ENCODE measurements at regions not wholly inside any gene's neighbourhood (a gene's known extent, or its start where the extent isn't known, plus 50 kb on each side); places are given as distances from the start of the nearest gene placed in this dataset.

DNA sequence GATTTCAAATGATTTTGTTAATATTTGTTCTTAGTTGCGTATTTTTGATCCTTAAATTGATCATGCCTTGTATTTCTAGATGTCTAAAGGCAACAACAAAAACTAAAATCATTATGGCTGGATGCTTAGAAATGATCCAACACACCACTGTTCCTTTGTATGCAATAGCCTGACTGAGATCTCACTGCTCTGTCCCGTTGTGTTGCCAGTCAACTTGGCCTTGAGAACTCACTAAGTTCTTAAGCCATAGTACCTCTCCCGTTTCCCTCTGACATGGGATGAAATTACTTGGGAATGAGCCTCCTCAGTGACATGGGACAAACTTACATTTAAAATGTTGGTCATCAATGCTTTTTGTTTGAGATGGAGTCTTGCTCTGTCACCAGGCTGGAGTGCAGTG lies 222.0 kb upstream of the HS6ST1 start:
- Histone ChIP-seq H3K27me3 (ENCODE audit: control insufficient read depth in 5 of 5, insufficient read depth in 4 of 5, low read length in 5 of 5) (no peaks in the 10 kb centered on the region), H3K36me3 (ENCODE audit: control insufficient read depth in 5 of 5, insufficient read depth in 5 of 5, low read length in 5 of 5) (no peaks in the 10 kb centered on the region), H3K4me1 (ENCODE audit: control insufficient read depth in 5 of 5, insufficient read depth in 5 of 5, low read length in 5 of 5) (peaks cover 0 to 3% (median 0%) of the 10 kb centered on the region in 5 donors), H3K27ac (ENCODE audit: low read depth, low read length) (no peak overlapping the region), H3K9ac (ENCODE audit: low read length in 5 of 5) (no peak overlapping the region), H3K9me3 (ENCODE audit: control insufficient read depth in 5 of 5, low read length in 5 of 5) (no peaks in the 10 kb centered on the region), H3K4me3 (ENCODE audit: low read depth in 1 of 5, low read length in 5 of 5) (no peak overlapping the region)

DNA sequence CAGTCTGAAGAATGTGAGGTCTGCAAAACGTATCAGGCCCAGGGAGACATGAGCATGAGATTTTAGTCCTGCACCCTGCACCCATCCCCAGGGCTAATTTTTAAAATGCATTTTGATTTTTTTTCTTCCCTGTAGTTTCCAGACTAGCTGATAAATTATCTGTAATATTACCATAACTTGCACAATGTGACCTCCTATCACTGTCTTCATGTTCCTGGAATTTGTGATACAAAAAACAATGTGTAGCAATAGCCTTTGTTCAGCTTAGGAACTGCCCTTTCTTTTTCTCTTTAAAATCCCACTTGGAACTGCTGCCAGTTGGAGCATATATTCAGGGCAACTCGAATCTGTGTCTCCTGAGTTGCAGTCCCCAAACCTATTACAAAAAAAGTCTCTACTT lies 222.8 kb upstream of the HS6ST1 start:
- no peak overlapping the region for H3K27ac ChIP-seq (ENCODE audit: low read depth, low read length)
- no peaks in the 10 kb centered on the region for H3K9me3 ChIP-seq (ENCODE audit: control insufficient read depth in 5 of 5, low read length in 5 of 5)
- H3K27me3 ChIP-seq (ENCODE audit: control insufficient read depth in 5 of 5, insufficient read depth in 4 of 5, low read length in 5 of 5), result no peaks in the 10 kb centered on the region
- no peak overlapping the region for H3K9ac ChIP-seq (ENCODE audit: low read length in 5 of 5)
- peaks cover 0 to 3% (median 0%) of the 10 kb centered on the region in 5 donors for H3K4me1 ChIP-seq (ENCODE audit: control insufficient read depth in 5 of 5, insufficient read depth in 5 of 5, low read length in 5 of 5)
- no peak overlapping the region for H3K4me3 ChIP-seq (ENCODE audit: low read depth in 1 of 5, low read length in 5 of 5)
- H3K36me3 ChIP-seq (ENCODE audit: control insufficient read depth in 5 of 5, insufficient read depth in 5 of 5, low read length in 5 of 5), result no peaks in the 10 kb centered on the region

DNA sequence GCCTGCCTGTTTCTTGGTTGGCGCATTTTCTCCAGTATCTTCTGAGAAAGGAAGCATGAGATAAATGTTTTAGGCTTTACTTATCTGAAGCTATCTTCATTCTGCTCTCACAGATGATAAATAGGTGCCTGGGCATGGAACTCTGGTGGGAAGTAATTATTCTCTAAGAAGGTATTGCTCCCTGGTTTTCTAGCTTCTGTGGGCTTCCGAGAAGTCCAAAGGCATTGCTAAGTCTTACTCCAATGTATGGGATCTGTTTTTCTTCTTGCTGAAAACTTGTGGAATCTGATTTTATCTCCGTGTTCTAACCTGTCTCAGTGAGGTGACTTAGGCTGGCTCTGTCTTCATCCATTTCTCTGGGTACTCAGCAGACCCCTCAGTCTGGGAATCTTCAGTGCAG lies 224.4 kb upstream of the HS6ST1 start:
- H3K4me3 ChIP-seq (ENCODE audit: low read depth in 1 of 5, low read length in 5 of 5), result no peak overlapping the region
- no peaks in the 10 kb centered on the region for H3K27me3 ChIP-seq (ENCODE audit: control insufficient read depth in 5 of 5, insufficient read depth in 4 of 5, low read length in 5 of 5)

DNA sequence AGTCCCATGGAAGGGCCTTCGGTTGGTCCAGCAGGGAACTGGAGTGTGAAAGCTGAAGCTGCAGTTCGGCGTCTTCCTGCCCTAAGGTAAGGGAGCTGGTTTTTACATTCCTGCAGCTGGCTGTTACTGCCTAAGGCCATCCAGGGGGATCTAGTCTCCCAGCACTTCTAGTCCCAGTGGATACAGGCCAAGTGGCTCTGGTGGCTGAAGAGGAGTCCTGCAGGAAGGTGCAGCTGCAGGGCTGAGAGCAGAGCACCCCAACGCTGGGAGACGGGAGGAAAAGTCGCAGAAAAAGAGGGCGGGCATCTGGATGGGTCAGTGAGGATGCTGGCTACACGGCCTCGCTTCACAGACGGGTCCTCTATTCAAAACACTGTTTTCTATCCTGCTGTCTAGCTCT lies 225.0 kb upstream of the HS6ST1 start:
- Histone ChIP-seq H3K9ac (ENCODE audit: low read length in 5 of 5) (no peak overlapping the region), H3K9me3 (ENCODE audit: control insufficient read depth in 5 of 5, low read length in 5 of 5) (no peaks in the 10 kb centered on the region), H3K36me3 (ENCODE audit: control insufficient read depth in 5 of 5, insufficient read depth in 5 of 5, low read length in 5 of 5) (no peaks in the 10 kb centered on the region), H3K4me3 (ENCODE audit: low read depth in 1 of 5, low read length in 5 of 5) (no peak overlapping the region), H3K4me1 (ENCODE audit: control insufficient read depth in 5 of 5, insufficient read depth in 5 of 5, low read length in 5 of 5) (peaks cover 0 to 3% (median 0%) of the 10 kb centered on the region in 5 donors), H3K27me3 (ENCODE audit: control insufficient read depth in 5 of 5, insufficient read depth in 4 of 5, low read length in 5 of 5) (peaks cover 0 to 2% (median 0%) of the 10 kb centered on the region in 5 donors), H3K27ac (ENCODE audit: low read depth, low read length) (no peak overlapping the region)

More for the DNA sequence above, 224.4 kb upstream of the HS6ST1 start:
- Histone ChIP-seq H3K4me1 (ENCODE audit: control insufficient read depth in 5 of 5, insufficient read depth in 5 of 5, low read length in 5 of 5) (peaks cover 0 to 3% (median 0%) of the 10 kb centered on the region in 5 donors), H3K9ac (ENCODE audit: low read length in 5 of 5) (no peak overlapping the region), H3K27ac (ENCODE audit: low read depth, low read length) (no peak overlapping the region), H3K36me3 (ENCODE audit: control insufficient read depth in 5 of 5, insufficient read depth in 5 of 5, low read length in 5 of 5) (no peaks in the 10 kb centered on the region), H3K9me3 (ENCODE audit: control insufficient read depth in 5 of 5, low read length in 5 of 5) (no peaks in the 10 kb centered on the region)

DNA sequence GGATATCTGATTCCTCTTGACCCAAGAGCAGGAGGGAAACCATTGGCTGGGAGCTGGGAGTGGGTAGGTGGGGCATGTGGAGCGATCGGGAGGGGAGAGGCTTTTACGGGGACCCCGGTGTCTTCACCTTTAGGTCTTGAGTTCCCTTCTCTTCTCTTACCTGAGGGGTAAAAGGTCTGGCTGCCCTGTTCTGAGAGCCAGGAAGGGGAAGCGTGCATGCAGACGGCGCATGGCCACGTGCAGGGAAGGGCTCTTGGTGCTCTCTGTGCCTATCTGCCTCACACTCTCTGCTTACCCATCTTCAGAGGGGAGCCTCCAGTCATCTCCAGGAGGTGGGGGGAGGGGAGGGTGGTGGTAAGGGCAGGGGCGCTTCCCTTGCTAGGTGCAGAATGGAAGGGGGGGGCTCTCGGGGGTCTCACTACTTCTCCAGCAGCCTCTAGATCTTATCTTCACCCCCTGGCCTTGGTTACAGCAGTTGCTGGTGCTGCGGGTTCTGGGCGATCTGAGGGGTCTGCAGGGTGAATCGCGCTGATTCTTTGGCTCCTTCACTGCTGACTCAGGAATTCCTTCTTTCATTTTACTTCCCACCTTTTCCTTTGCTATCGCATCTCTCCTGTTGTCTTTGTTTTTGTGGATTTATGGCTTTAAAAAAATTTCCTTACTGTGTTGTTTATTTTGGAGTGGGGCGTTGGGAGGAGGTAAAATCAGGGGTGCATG lies 225.8 kb upstream of the HS6ST1 start:
- Histone ChIP-seq H3K4me1 (ENCODE audit: control insufficient read depth in 5 of 5, insufficient read depth in 5 of 5, low read length in 5 of 5) (peaks cover 0 to 3% (median 0%) of the 10 kb centered on the region in 5 donors), H3K9ac (ENCODE audit: low read length in 5 of 5) (no peak overlapping the region), H3K27ac (ENCODE audit: low read depth, low read length) (no peak overlapping the region), H3K27me3 (ENCODE audit: control insufficient read depth in 5 of 5, insufficient read depth in 4 of 5, low read length in 5 of 5) (peaks cover 0 to 3% (median 0%) of the 10 kb centered on the region in 5 donors), H3K4me3 (ENCODE audit: low read depth in 1 of 5, low read length in 5 of 5) (no peak overlapping the region), H3K36me3 (ENCODE audit: control insufficient read depth in 5 of 5, insufficient read depth in 5 of 5, low read length in 5 of 5) (no peaks in the 10 kb centered on the region), H3K9me3 (ENCODE audit: control insufficient read depth in 5 of 5, low read length in 5 of 5) (no peaks in the 10 kb centered on the region)

DNA sequence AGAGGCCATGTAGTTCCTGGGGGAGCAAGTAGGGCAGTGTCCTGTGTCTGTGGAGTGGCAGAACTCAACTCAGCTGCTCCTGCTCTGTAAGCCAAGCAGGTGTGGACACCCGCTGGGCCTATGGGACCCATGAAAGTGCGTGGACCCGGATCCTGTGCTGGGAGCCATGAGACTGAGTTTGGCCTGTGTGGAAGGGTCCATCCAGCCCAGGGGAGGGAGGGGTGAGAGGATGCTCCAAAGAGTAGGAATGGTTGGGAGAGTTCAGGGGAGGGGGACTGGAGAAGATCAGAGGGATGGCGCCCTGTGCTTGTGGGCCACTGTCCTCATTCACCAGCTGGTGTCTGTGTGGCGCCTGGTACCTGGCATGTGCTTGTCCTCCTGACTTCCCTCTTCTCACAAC lies 226.4 kb upstream of the HS6ST1 start:
- Histone ChIP-seq H3K4me1 (ENCODE audit: control insufficient read depth in 5 of 5, insufficient read depth in 5 of 5, low read length in 5 of 5) (peaks cover 0 to 4% (median 2%) of the 10 kb centered on the region in 5 donors), H3K27me3 (ENCODE audit: control insufficient read depth in 5 of 5, insufficient read depth in 4 of 5, low read length in 5 of 5) (peaks cover 0 to 3% (median 0%) of the 10 kb centered on the region in 5 donors), H3K9ac (ENCODE audit: low read length in 5 of 5) (no peak overlapping the region), H3K36me3 (ENCODE audit: control insufficient read depth in 5 of 5, insufficient read depth in 5 of 5, low read length in 5 of 5) (no peaks in the 10 kb centered on the region), H3K4me3 (ENCODE audit: low read depth in 1 of 5, low read length in 5 of 5) (no peak overlapping the region), H3K9me3 (ENCODE audit: control insufficient read depth in 5 of 5, low read length in 5 of 5) (no peaks in the 10 kb centered on the region), H3K27ac (ENCODE audit: low read depth, low read length) (no peak overlapping the region)

DNA sequence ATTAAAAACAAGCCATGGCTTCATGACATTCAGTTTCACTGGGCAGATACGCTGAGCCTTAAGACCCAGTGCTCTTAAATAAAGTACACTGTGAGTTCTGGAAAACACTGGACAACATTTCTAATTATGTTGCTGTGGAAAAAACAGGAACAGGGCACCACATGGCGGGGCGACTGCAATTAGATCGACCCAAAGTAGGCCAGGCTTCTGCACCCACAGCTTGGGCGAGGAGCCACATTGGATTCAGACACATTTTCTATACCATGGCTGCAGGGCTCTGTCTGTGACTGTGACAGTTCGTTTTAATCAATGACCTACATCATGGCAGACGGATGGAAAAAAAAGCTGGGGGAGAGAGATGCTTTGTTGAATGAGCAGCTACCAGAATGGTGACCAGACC lies 227.2 kb upstream of the HS6ST1 start:
- no peaks in the 10 kb centered on the region for H3K9me3 ChIP-seq (ENCODE audit: control insufficient read depth in 5 of 5, low read length in 5 of 5)
- H3K27ac ChIP-seq (ENCODE audit: low read depth, low read length), result no peak overlapping the region
- H3K27me3 ChIP-seq (ENCODE audit: control insufficient read depth in 5 of 5, insufficient read depth in 4 of 5, low read length in 5 of 5), result peaks cover 0 to 3% (median 0%) of the 10 kb centered on the region in 5 donors
- no peaks in the 10 kb centered on the region for H3K36me3 ChIP-seq (ENCODE audit: control insufficient read depth in 5 of 5, insufficient read depth in 5 of 5, low read length in 5 of 5)
- H3K9ac ChIP-seq (ENCODE audit: low read length in 5 of 5), result no peak overlapping the region
- H3K4me3 ChIP-seq (ENCODE audit: low read depth in 1 of 5, low read length in 5 of 5), result no peak overlapping the region
- H3K4me1 ChIP-seq (ENCODE audit: control insufficient read depth in 5 of 5, insufficient read depth in 5 of 5, low read length in 5 of 5), result peaks cover 0 to 6% (median 3%) of the 10 kb centered on the region in 5 donors

DNA sequence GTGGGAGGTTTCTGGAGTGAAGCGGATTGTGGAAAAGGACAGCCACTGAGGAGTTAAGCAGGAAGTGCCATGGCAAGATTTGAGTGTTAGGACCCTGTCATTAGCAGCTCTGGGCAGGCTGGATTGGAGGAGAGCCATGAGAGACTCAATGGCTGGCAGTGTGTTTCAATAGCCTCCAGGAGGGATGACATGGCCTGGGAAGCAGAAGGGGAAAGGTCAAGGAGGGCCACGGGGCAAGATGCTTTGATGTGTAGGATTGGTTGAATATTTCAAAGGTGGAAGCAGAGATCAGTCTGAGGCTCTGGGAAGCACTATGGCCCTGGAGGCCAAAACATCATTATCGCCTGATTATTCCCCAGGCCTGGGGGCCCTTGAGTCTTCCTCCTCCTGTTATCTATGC lies 229.0 kb upstream of the HS6ST1 start:
- Histone ChIP-seq H3K9ac (ENCODE audit: low read length in 5 of 5) (no peak overlapping the region), H3K27ac (ENCODE audit: low read depth, low read length) (no peak overlapping the region), H3K9me3 (ENCODE audit: control insufficient read depth in 5 of 5, low read length in 5 of 5) (no peaks in the 10 kb centered on the region), H3K36me3 (ENCODE audit: control insufficient read depth in 5 of 5, insufficient read depth in 5 of 5, low read length in 5 of 5) (no peaks in the 10 kb centered on the region), H3K27me3 (ENCODE audit: control insufficient read depth in 5 of 5, insufficient read depth in 4 of 5, low read length in 5 of 5) (peaks cover 0 to 4% (median 0%) of the 10 kb centered on the region in 5 donors), H3K4me1 (ENCODE audit: control insufficient read depth in 5 of 5, insufficient read depth in 5 of 5, low read length in 5 of 5) (peaks cover 0 to 6% (median 3%) of the 10 kb centered on the region in 5 donors), H3K4me3 (ENCODE audit: low read depth in 1 of 5, low read length in 5 of 5) (no peak overlapping the region)

DNA sequence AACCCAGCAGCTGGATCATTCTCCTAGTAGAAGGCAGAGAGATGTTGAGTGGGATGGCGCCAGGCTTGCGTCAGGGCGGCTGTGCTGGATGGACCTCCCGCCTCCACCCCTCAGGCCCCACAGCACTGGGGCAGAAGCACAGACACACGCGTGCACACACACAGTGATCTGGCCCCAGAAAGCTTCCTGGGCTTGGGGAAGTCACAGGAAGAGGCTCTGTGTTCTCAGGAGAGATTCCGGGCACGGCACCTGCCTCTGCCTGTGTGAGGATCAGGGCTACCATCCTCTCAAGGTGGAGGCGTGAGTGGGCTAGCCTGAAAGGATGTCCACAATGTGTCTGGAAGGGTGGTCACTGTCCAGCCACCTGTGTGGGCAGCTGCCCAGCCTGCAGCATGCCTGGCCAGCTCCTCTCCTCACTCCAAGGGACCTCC lies 229.8 kb upstream of the HS6ST1 start:
- Histone ChIP-seq H3K9ac (ENCODE audit: low read length in 5 of 5) (no peak overlapping the region), H3K27me3 (ENCODE audit: control insufficient read depth in 5 of 5, insufficient read depth in 4 of 5, low read length in 5 of 5) (peaks cover 0 to 4% (median 0%) of the 10 kb centered on the region in 5 donors), H3K4me3 (ENCODE audit: low read depth in 1 of 5, low read length in 5 of 5) (no peak overlapping the region), H3K9me3 (ENCODE audit: control insufficient read depth in 5 of 5, low read length in 5 of 5) (no peaks in the 10 kb centered on the region), H3K27ac (ENCODE audit: low read depth, low read length) (no peak overlapping the region), H3K4me1 (ENCODE audit: control insufficient read depth in 5 of 5, insufficient read depth in 5 of 5, low read length in 5 of 5) (peaks cover 0 to 6% (median 0%) of the 10 kb centered on the region in 5 donors), H3K36me3 (ENCODE audit: control insufficient read depth in 5 of 5, insufficient read depth in 5 of 5, low read length in 5 of 5) (no peaks in the 10 kb centered on the region)

DNA sequence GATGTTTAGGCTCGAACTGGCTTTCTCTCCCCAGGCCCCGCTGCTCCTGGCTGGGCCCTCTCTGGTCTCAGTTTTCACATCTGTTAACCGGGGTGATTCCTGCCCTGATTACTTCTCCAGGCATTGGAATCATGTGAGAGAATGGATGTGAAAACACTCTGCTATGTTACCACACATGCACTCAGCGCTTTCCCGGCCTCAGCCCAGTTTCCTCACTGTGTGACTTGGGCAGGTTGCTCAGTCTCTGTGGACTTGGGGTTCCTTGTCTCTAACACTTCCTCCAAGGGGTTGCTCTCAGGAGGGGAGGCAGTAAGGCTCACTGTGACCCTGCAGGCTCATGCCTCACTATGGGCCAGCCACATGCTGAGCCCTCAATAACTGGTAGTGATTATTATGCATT lies 230.4 kb upstream of the HS6ST1 start:
- peaks cover 0 to 4% (median 0%) of the 10 kb centered on the region in 5 donors for H3K27me3 ChIP-seq (ENCODE audit: control insufficient read depth in 5 of 5, insufficient read depth in 4 of 5, low read length in 5 of 5)
- H3K4me1 ChIP-seq (ENCODE audit: control insufficient read depth in 5 of 5, insufficient read depth in 5 of 5, low read length in 5 of 5), result peaks cover 0 to 6% (median 0%) of the 10 kb centered on the region in 5 donors
- no peaks in the 10 kb centered on the region for H3K36me3 ChIP-seq (ENCODE audit: control insufficient read depth in 5 of 5, insufficient read depth in 5 of 5, low read length in 5 of 5)
- H3K4me3 ChIP-seq (ENCODE audit: low read depth in 1 of 5, low read length in 5 of 5), result no peak overlapping the region
- no peak overlapping the region for H3K27ac ChIP-seq (ENCODE audit: low read depth, low read length)
- H3K9me3 ChIP-seq (ENCODE audit: control insufficient read depth in 5 of 5, low read length in 5 of 5), result peaks cover 0 to 1% (median 0%) of the 10 kb centered on the region in 5 donors
- no peak overlapping the region for H3K9ac ChIP-seq (ENCODE audit: low read length in 5 of 5)
